ENCODE measurements at regions not wholly inside any gene's neighbourhood (a gene's known extent, or its start where the extent isn't known, plus 50 kb on each side); places are given as distances from the start of the nearest gene placed in this dataset.

- peaks cover 0 to 6% of the 10 kb centered on the region in 2 donors for H3K9me3 ChIP-seq (ENCODE audit: control insufficient read depth in 1 of 2, low read length in 2 of 2)
- H3K4me1 ChIP-seq (ENCODE audit: control insufficient read depth in 1 of 2, insufficient read depth in 2 of 2, low read length in 2 of 2): no peaks in the 10 kb centered on the region
- no peak overlapping the region for H3K4me3 ChIP-seq (ENCODE audit: low read depth in 1 of 2, low read length in 2 of 2)
- no peaks in the 10 kb centered on the region for H3K27me3 ChIP-seq (ENCODE audit: control insufficient read depth in 1 of 2, insufficient read depth in 2 of 2, low read length in 2 of 2)
- H3K9ac ChIP-seq (ENCODE audit: low read depth in 1 of 2, low read length in 2 of 2): no peak overlapping the region
- no peak overlapping the region for H3K27ac ChIP-seq (ENCODE audit: low read depth, low read length)
- H3K36me3 ChIP-seq (ENCODE audit: control insufficient read depth in 1 of 2, insufficient read depth in 2 of 2, low read length in 2 of 2): no peaks in the 10 kb centered on the region
Measured at GRCh38 chr4:133711817-133712216, 489.8 kb downstream of the PABPC4L start.

- Histone ChIP-seq H3K4me1 (ENCODE audit: control insufficient read depth in 1 of 2, insufficient read depth in 2 of 2, low read length in 2 of 2) (no peaks in the 10 kb centered on the region), H3K36me3 (ENCODE audit: control insufficient read depth in 1 of 2, insufficient read depth in 2 of 2, low read length in 2 of 2) (no peaks in the 10 kb centered on the region), H3K27me3 (ENCODE audit: control insufficient read depth in 1 of 2, insufficient read depth in 2 of 2, low read length in 2 of 2) (no peaks in the 10 kb centered on the region), H3K9me3 (ENCODE audit: control insufficient read depth in 1 of 2, low read length in 2 of 2) (peaks cover 0 to 13% of the 10 kb centered on the region in 2 donors), H3K4me3 (ENCODE audit: low read depth in 1 of 2, low read length in 2 of 2) (no peak overlapping the region), H3K9ac (ENCODE audit: low read depth in 1 of 2, low read length in 2 of 2) (no peak overlapping the region), H3K27ac (ENCODE audit: low read depth, low read length) (no peak overlapping the region)
Measured at GRCh38 chr4:133694416-133694815, 507.2 kb downstream of the PABPC4L start.

- Histone ChIP-seq H3K9ac (ENCODE audit: low read depth in 1 of 2, low read length in 2 of 2) (no peak overlapping the region), H3K4me3 (ENCODE audit: low read depth in 1 of 2, low read length in 2 of 2) (no peak overlapping the region), H3K27ac (ENCODE audit: low read depth, low read length) (no peak overlapping the region), H3K9me3 (ENCODE audit: control insufficient read depth in 1 of 2, low read length in 2 of 2) (peaks cover 10 to 11% of the 10 kb centered on the region in 2 donors), H3K36me3 (ENCODE audit: control insufficient read depth in 1 of 2, insufficient read depth in 2 of 2, low read length in 2 of 2) (no peaks in the 10 kb centered on the region), H3K4me1 (ENCODE audit: control insufficient read depth in 1 of 2, insufficient read depth in 2 of 2, low read length in 2 of 2) (no peaks in the 10 kb centered on the region), H3K27me3 (ENCODE audit: control insufficient read depth in 1 of 2, insufficient read depth in 2 of 2, low read length in 2 of 2) (no peaks in the 10 kb centered on the region)
Measured at GRCh38 chr4:133683967-133684366, 517.6 kb downstream of the PABPC4L start.

- Histone ChIP-seq H3K27ac (ENCODE audit: low read depth, low read length) (no peak overlapping the region), H3K4me3 (ENCODE audit: low read depth in 1 of 2, low read length in 2 of 2) (no peak overlapping the region), H3K36me3 (ENCODE audit: control insufficient read depth in 1 of 2, insufficient read depth in 2 of 2, low read length in 2 of 2) (no peaks in the 10 kb centered on the region), H3K9me3 (ENCODE audit: control insufficient read depth in 1 of 2, low read length in 2 of 2) (no peaks in the 10 kb centered on the region), H3K27me3 (ENCODE audit: control insufficient read depth in 1 of 2, insufficient read depth in 2 of 2, low read length in 2 of 2) (no peaks in the 10 kb centered on the region), H3K9ac (ENCODE audit: low read depth in 1 of 2, low read length in 2 of 2) (no peak overlapping the region), H3K4me1 (ENCODE audit: control insufficient read depth in 1 of 2, insufficient read depth in 2 of 2, low read length in 2 of 2) (no peaks in the 10 kb centered on the region)
Measured at GRCh38 chr4:133668061-133668851, 519.2 kb downstream of the PCDH10 start.

DNA sequence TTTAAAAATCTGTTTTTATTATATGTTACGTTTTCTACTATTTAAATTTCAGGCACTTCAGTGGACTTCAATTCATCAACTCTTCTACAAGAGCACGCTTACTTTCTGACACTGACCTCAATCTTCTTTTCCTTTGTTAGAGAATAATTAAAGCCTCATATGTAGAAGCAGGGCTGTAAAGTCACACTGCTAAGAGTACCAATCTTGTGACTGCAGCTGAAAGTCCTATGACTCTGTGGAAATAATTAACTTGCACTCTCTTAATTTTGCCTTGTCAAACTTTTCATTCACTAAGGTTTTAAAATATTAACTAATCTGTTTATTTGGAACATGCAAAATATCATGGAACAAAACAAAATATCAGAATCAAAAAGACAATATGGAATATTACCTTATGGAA is 498.1 kb downstream of the PCDH10 start:
- no peak overlapping the region for H3K9ac ChIP-seq (ENCODE audit: low read depth in 1 of 2, low read length in 2 of 2)
- no peaks in the 10 kb centered on the region for H3K27me3 ChIP-seq (ENCODE audit: control insufficient read depth in 1 of 2, insufficient read depth in 2 of 2, low read length in 2 of 2)
- no peak overlapping the region for H3K27ac ChIP-seq (ENCODE audit: low read depth, low read length)
- no peak overlapping the region for H3K4me3 ChIP-seq (ENCODE audit: low read depth in 1 of 2, low read length in 2 of 2)
- H3K4me1 ChIP-seq (ENCODE audit: control insufficient read depth in 1 of 2, insufficient read depth in 2 of 2, low read length in 2 of 2): no peaks in the 10 kb centered on the region
- H3K36me3 ChIP-seq (ENCODE audit: control insufficient read depth in 1 of 2, insufficient read depth in 2 of 2, low read length in 2 of 2): no peaks in the 10 kb centered on the region
- H3K9me3 ChIP-seq (ENCODE audit: control insufficient read depth in 1 of 2, low read length in 2 of 2): peaks cover 0 to 3% of the 10 kb centered on the region in 2 donors

DNA sequence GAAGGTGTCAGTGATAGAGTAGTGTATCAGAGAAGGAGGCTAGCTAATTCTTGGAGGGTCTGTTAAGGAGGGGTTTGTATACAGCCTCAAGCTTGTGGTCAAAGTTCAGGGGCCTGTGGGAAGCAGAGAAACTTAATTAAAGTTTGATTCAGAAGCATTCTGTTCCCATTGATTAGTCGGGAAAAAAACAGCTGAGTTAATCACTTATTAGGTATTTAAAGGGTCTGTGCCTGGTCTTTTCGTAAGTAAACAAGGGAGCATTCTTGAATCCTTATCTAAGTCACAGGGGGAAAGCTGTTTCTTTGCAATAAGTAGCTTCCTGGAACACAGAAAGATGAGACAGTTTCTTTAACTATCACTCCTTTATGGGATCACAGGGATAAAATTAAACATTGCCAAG is 492.1 kb downstream of the PCDH10 start:
- Histone ChIP-seq H3K9ac (ENCODE audit: low read depth in 1 of 2, low read length in 2 of 2) (no peak overlapping the region), H3K27ac (ENCODE audit: low read depth, low read length) (no peak overlapping the region), H3K9me3 (ENCODE audit: control insufficient read depth in 1 of 2, low read length in 2 of 2) (no peaks in the 10 kb centered on the region), H3K36me3 (ENCODE audit: control insufficient read depth in 1 of 2, insufficient read depth in 2 of 2, low read length in 2 of 2) (no peaks in the 10 kb centered on the region), H3K4me1 (ENCODE audit: control insufficient read depth in 1 of 2, insufficient read depth in 2 of 2, low read length in 2 of 2) (no peaks in the 10 kb centered on the region), H3K27me3 (ENCODE audit: control insufficient read depth in 1 of 2, insufficient read depth in 2 of 2, low read length in 2 of 2) (no peaks in the 10 kb centered on the region), H3K4me3 (ENCODE audit: low read depth in 1 of 2, low read length in 2 of 2) (no peak overlapping the region)

DNA sequence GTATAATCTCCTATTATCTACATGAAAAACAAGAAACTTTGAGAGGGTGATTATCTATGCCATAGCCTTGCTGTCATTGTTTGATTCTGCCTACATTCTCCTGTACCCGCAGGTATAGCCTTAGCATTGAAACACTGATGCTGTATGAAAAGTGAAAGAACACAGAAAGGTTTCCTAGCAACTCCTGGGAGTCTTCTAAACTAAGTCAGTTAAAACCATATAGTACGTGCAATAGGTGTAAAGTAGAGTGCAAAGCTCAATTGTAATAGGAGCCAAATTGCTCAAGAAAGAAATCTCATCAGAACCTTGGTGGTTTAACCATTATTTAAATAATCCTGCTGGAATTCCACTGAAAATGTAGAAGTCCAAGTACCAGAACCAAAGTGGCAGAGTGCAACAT is 489.7 kb downstream of the PCDH10 start:
- H3K27me3 ChIP-seq (ENCODE audit: control insufficient read depth in 1 of 2, insufficient read depth in 2 of 2, low read length in 2 of 2): no peaks in the 10 kb centered on the region
- no peak overlapping the region for H3K4me3 ChIP-seq (ENCODE audit: low read depth in 1 of 2, low read length in 2 of 2)
- no peaks in the 10 kb centered on the region for H3K9me3 ChIP-seq (ENCODE audit: control insufficient read depth in 1 of 2, low read length in 2 of 2)
- no peak overlapping the region for H3K27ac ChIP-seq (ENCODE audit: low read depth, low read length)
- no peaks in the 10 kb centered on the region for H3K36me3 ChIP-seq (ENCODE audit: control insufficient read depth in 1 of 2, insufficient read depth in 2 of 2, low read length in 2 of 2)
- H3K9ac ChIP-seq (ENCODE audit: low read depth in 1 of 2, low read length in 2 of 2): no peak overlapping the region
- H3K4me1 ChIP-seq (ENCODE audit: control insufficient read depth in 1 of 2, insufficient read depth in 2 of 2, low read length in 2 of 2): no peaks in the 10 kb centered on the region

DNA sequence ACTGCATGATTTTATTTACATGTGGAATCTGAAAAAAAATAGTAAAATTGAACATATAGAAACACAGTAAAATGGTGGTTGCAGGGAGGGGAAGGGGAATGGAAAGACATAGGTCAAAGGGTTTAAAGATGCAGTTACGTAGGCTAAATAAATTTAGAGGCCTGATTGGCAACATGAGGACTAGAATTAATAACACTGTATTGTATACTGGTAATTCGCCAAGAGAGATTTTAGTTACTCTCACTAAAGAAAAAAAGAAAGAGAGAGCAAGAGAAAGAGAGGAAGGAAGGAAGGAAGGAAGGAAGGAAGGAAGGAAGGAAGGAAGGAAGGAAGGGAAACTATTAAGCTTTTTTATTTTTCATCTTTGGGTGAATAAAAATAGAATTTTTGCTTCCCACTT is 488.1 kb downstream of the PCDH10 start:
- no peak overlapping the region for H3K27ac ChIP-seq (ENCODE audit: low read depth, low read length)
- no peaks in the 10 kb centered on the region for H3K4me1 ChIP-seq (ENCODE audit: control insufficient read depth in 1 of 2, insufficient read depth in 2 of 2, low read length in 2 of 2)
- H3K9ac ChIP-seq (ENCODE audit: low read depth in 1 of 2, low read length in 2 of 2): no peak overlapping the region
- H3K4me3 ChIP-seq (ENCODE audit: low read depth in 1 of 2, low read length in 2 of 2): no peak overlapping the region
- no peaks in the 10 kb centered on the region for H3K9me3 ChIP-seq (ENCODE audit: control insufficient read depth in 1 of 2, low read length in 2 of 2)
- H3K27me3 ChIP-seq (ENCODE audit: control insufficient read depth in 1 of 2, insufficient read depth in 2 of 2, low read length in 2 of 2): no peaks in the 10 kb centered on the region
- H3K36me3 ChIP-seq (ENCODE audit: control insufficient read depth in 1 of 2, insufficient read depth in 2 of 2, low read length in 2 of 2): no peaks in the 10 kb centered on the region

- no peaks in the 10 kb centered on the region for H3K4me1 ChIP-seq (ENCODE audit: control insufficient read depth in 1 of 2, insufficient read depth in 2 of 2, low read length in 2 of 2)
- no peaks in the 10 kb centered on the region for H3K9me3 ChIP-seq (ENCODE audit: control insufficient read depth in 1 of 2, low read length in 2 of 2)
- no peak overlapping the region for H3K9ac ChIP-seq (ENCODE audit: low read depth in 1 of 2, low read length in 2 of 2)
- no peaks in the 10 kb centered on the region for H3K36me3 ChIP-seq (ENCODE audit: control insufficient read depth in 1 of 2, insufficient read depth in 2 of 2, low read length in 2 of 2)
- H3K27me3 ChIP-seq (ENCODE audit: control insufficient read depth in 1 of 2, insufficient read depth in 2 of 2, low read length in 2 of 2): no peaks in the 10 kb centered on the region
- no peak overlapping the region for H3K27ac ChIP-seq (ENCODE audit: low read depth, low read length)
- H3K4me3 ChIP-seq (ENCODE audit: low read depth in 1 of 2, low read length in 2 of 2): no peak overlapping the region
Measured at GRCh38 chr4:133624744-133625143, 475.6 kb downstream of the PCDH10 start.

- Histone ChIP-seq H3K27me3 (ENCODE audit: control insufficient read depth in 1 of 2, insufficient read depth in 2 of 2, low read length in 2 of 2) (no peaks in the 10 kb centered on the region), H3K9ac (ENCODE audit: low read depth in 1 of 2, low read length in 2 of 2) (no peak overlapping the region), H3K36me3 (ENCODE audit: control insufficient read depth in 1 of 2, insufficient read depth in 2 of 2, low read length in 2 of 2) (no peaks in the 10 kb centered on the region), H3K27ac (ENCODE audit: low read depth, low read length) (no peak overlapping the region), H3K9me3 (ENCODE audit: control insufficient read depth in 1 of 2, low read length in 2 of 2) (no peaks in the 10 kb centered on the region), H3K4me3 (ENCODE audit: low read depth in 1 of 2, low read length in 2 of 2) (no peak overlapping the region), H3K4me1 (ENCODE audit: control insufficient read depth in 1 of 2, insufficient read depth in 2 of 2, low read length in 2 of 2) (no peaks in the 10 kb centered on the region)
Measured at GRCh38 chr4:133623847-133624246, 474.8 kb downstream of the PCDH10 start.
